C4-2B (cell line): ENCODE measurements at regions not wholly inside any gene's neighbourhood (a gene's known extent, or its start where the extent isn't known, plus 50 kb on each side); places are given as distances from the start of the nearest gene placed in this dataset.

Source experiments
- H3K27ac ChIP-seq: fragments of 450-650 bp; 2 replicates; pipeline ENCODE4 v1.5.1; 2017
- CTCF ChIP-seq: fragments of 450-650 bp; conservative IDR thresholded peaks from 2 replicates; pipeline ENCODE4 v1.5.1; 2017; ENCODE audit warnings: mild to moderate bottlenecking
- ZFX ChIP-seq: fragments of 450-650 bp; IDR thresholded peaks from 2 replicates; pipeline ENCODE4 v1.6.1; 2017

- TF ChIP-seq ZFX: no peak
- no peak for TF ChIP-seq CTCF
- H3K27ac ChIP-seq: no peak overlapping the region
Observed at GRCh38 chr3:41129731-41130130, 69.6 kb upstream of the CTNNB1 start.

GRCh38 chr3:41131224-41131623 lies 68.1 kb upstream of the CTNNB1 start:
- H3K27ac ChIP-seq: no peak overlapping the region; the same call in 1 of the 2 replicates
- no peak for TF ChIP-seq CTCF
- TF ChIP-seq ZFX: no peak

- TF ChIP-seq ZFX (no peak), CTCF (no peak)
- no peak overlapping the region for H3K27ac ChIP-seq
Observed at GRCh38 chr3:41137686-41138111, 61.6 kb upstream of the CTNNB1 start.

GRCh38 chr3:41138146-41138545 lies 61.2 kb upstream of the CTNNB1 start:
- no peak overlapping the region for H3K27ac ChIP-seq
- TF ChIP-seq ZFX (no peak), CTCF (no peak)

GRCh38 chr3:41138601-41139000 lies 60.7 kb upstream of the CTNNB1 start:
- H3K27ac ChIP-seq: no peak overlapping the region

GRCh38 chr3:41140242-41140641 lies 59.1 kb upstream of the CTNNB1 start:
- no peak overlapping the region for H3K27ac ChIP-seq
- TF ChIP-seq ZFX: no peak
- TF ChIP-seq CTCF: no peak

More at GRCh38 chr3:41138601-41139000, 60.7 kb upstream of the CTNNB1 start:
- TF ChIP-seq ZFX (no peak), CTCF (no peak)

- no peak for TF ChIP-seq ZFX
- H3K27ac ChIP-seq: no peak overlapping the region
Observed at GRCh38 chr3:41141433-41142167, 57.7 kb upstream of the CTNNB1 start.

GRCh38 chr3:41143421-41144031 lies 55.8 kb upstream of the CTNNB1 start:
- no peak overlapping the region for H3K27ac ChIP-seq
- TF ChIP-seq ZFX (no peak), CTCF (no peak)
